ENCODE measurements at regions not wholly inside any gene's neighbourhood (a gene's known extent, or its start where the extent isn't known, plus 50 kb on each side); places are given as distances from the start of the nearest gene placed in this dataset.

GRCh38 chrX:20461576-20461975 is 194.9 kb upstream of the RPS6KA3 start:
- Histone ChIP-seq H3K9me3 (ENCODE audit: low read length) (no peaks in the 10 kb centered on the region), H4K20me1 (ENCODE audit: insufficient read depth, low read length) (no peaks in the 10 kb centered on the region), H3K36me3 (ENCODE audit: insufficient read depth, low read length) (no peaks in the 10 kb centered on the region), H3K4me1 (ENCODE audit: insufficient read depth, low read length, poor library complexity, severe bottlenecking) (no peaks in the 10 kb centered on the region), H2AFZ (ENCODE audit: low read length) (no peak overlapping the region), H3K9me2 (ENCODE audit: insufficient read depth, low read length) (no peaks in the 10 kb centered on the region), H3K27ac (ENCODE audit: low read depth, low read length, poor library complexity, severe bottlenecking) (no peak overlapping the region), H3K4me3 (ENCODE audit: low read depth, low read length, poor library complexity, severe bottlenecking) (no peak overlapping the region), H3K79me2 (ENCODE audit: insufficient read depth, low read depth, low read length) (no peaks in the 10 kb centered on the region), H3K4me2 (ENCODE audit: low read length) (no peak overlapping the region)
- DNase-seq (ENCODE audit: low spot score) = no peak
- intact Hi-C loops (cut with micrococcal nuclease; ENCODE audit: unreplicated experiment) = no loop called here
- BruUV-seq (replicated peaks) = no TSS peak
- TF ChIP-seq, protein P1, sequence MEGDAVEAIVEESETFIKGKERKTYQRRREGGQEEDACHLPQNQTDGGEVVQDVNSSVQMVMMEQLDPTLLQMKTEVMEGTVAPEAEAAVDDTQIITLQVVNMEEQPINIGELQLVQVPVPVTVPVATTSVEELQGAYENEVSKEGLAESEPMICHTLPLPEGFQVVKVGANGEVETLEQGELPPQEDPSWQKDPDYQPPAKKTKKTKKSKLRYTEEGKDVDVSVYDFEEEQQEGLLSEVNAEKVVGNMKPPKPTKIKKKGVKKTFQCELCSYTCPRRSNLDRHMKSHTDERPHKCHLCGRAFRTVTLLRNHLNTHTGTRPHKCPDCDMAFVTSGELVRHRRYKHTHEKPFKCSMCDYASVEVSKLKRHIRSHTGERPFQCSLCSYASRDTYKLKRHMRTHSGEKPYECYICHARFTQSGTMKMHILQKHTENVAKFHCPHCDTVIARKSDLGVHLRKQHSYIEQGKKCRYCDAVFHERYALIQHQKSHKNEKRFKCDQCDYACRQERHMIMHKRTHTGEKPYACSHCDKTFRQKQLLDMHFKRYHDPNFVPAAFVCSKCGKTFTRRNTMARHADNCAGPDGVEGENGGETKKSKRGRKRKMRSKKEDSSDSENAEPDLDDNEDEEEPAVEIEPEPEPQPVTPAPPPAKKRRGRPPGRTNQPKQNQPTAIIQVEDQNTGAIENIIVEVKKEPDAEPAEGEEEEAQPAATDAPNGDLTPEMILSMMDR (conservative IDR thresholded peaks at IDR 0.05; ENCODE audit: low read length) = no peak
- TF ChIP-seq EZH2phosphoT487 (IDR thresholded peaks at IDR 0.05; ENCODE audit: borderline replicate concordance, low read depth, low read length) = no peak
- POLR2A ChIA-PET = no interaction called here
- CTCF ChIA-PET (ENCODE audit: unreplicated experiment) = no interaction called here

DNA sequence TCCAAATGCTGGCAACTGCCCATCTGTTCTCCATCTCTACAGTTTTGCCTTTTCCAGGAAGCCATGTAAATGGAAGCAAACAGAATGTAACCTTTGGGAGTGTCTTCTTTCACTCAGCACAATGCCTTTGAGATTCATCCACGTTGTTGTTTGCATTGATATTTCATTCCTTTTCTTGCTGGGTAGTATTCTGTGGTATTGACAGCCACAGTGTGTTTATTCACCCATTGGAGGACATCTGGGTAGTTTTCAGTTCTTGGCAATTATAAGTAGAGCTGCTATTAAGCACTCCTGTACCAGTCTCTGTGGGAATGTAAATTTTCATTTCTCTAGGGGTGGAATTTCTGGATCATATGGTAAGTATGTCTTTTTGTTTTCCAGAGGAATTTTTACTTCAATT is 194.3 kb upstream of the RPS6KA3 start:
- H4K20me1 ChIP-seq (ENCODE audit: insufficient read depth, low read length) = no peaks in the 10 kb centered on the region
- intact Hi-C loops (cut with micrococcal nuclease; ENCODE audit: unreplicated experiment) = no loop called here
- CTCF ChIA-PET (ENCODE audit: unreplicated experiment) = no interaction called here

More for the DNA sequence above, 194.3 kb upstream of the RPS6KA3 start:
- H3K9me3 ChIP-seq (ENCODE audit: low read length) = no peaks in the 10 kb centered on the region
- no peaks in the 10 kb centered on the region for H3K4me1 ChIP-seq (ENCODE audit: insufficient read depth, low read length, poor library complexity, severe bottlenecking)
- POLR2A ChIA-PET = no interaction called here
- H3K79me2 ChIP-seq (ENCODE audit: insufficient read depth, low read depth, low read length) = no peaks in the 10 kb centered on the region
- no peak overlapping the region for H3K4me2 ChIP-seq (ENCODE audit: low read length)
- H2AFZ ChIP-seq (ENCODE audit: low read length) = no peak overlapping the region
- no peak for TF ChIP-seq EZH2phosphoT487 (IDR thresholded peaks at IDR 0.05; ENCODE audit: borderline replicate concordance, low read depth, low read length)
- TF ChIP-seq, protein P1 (conservative IDR thresholded peaks at IDR 0.05; ENCODE audit: low read length) = no peak
- DNase-seq (ENCODE audit: low spot score) = no peak
- no peak overlapping the region for H3K4me3 ChIP-seq (ENCODE audit: low read depth, low read length, poor library complexity, severe bottlenecking)
- no peak overlapping the region for H3K27ac ChIP-seq (ENCODE audit: low read depth, low read length, poor library complexity, severe bottlenecking)
- H3K36me3 ChIP-seq (ENCODE audit: insufficient read depth, low read length) = no peaks in the 10 kb centered on the region
- no peaks in the 10 kb centered on the region for H3K9me2 ChIP-seq (ENCODE audit: insufficient read depth, low read length)
- no TSS peak for BruUV-seq (replicated peaks)
